OCI-LY3 (cell line): ENCODE measurements at regions not wholly inside any gene's neighbourhood (a gene's known extent, or its start where the extent isn't known, plus 50 kb on each side); places are given as distances from the start of the nearest gene placed in this dataset.

ENCODE experiments used
- H2AFZ ChIP-seq: fragments of 200-600, 300-600 bp; shearing (Covaris generic); 2 replicates; pipeline ENCODE4 v1.6.0; 2014; ENCODE audit warnings: antibody characterized with exemption, low read depth, low read length
- H3K27ac ChIP-seq: fragments of 200-600, 300-600 bp; sonication (generic); 2 replicates; pipeline ENCODE4 v1.5.1; 2014; ENCODE audit warnings: mild to moderate bottlenecking, low read length, moderate library complexity, mixed read lengths
- H3K27me3 ChIP-seq: fragments of 200-600, 300-600 bp; sonication (generic); 2 replicates; pipeline ENCODE4 v1.6.1; 2014; ENCODE audit warnings: low read depth, low read length, mixed read lengths
- H3K36me3 ChIP-seq: fragments of 200-600, 300-600 bp; sonication (generic); replicated peaks from 2 replicates; pipeline ENCODE3; 2014; ENCODE audit warnings: low read depth, low read length, mixed read lengths
- H3K4me1 ChIP-seq: fragments of 300-600, 200-600 bp; sonication (generic); 2 replicates; pipeline ENCODE4 v1.6.1; 2014; ENCODE audit warnings: low read length, mixed read lengths
- H3K4me2 ChIP-seq: fragments of 200-600, 300-600 bp; sonication (generic); 2 replicates; pipeline ENCODE4 v1.6.1; 2014; ENCODE audit warnings: low read length, mixed read lengths
- H3K4me3 ChIP-seq: fragments of 300-600, 200-600 bp; sonication (generic); 2 replicates; pipeline ENCODE4 v1.5.1; 2014; ENCODE audit warnings: antibody characterized with exemption, mild to moderate bottlenecking, low read length, moderate library complexity
- H3K79me2 ChIP-seq: fragments of 300-600, 200-600 bp; shearing (Covaris generic); 2 replicates; pipeline ENCODE4 v1.6.1; 2014; ENCODE audit warnings: mild to moderate bottlenecking, low read length, mixed read lengths
- H3K9ac ChIP-seq: fragments of 300-600, 200-600 bp; shearing (Covaris generic); 2 replicates; pipeline ENCODE4 v1.6.0; 2014; ENCODE audit warnings: mild to moderate bottlenecking, low read length, moderate library complexity
- H3K9me3 ChIP-seq: fragments of 200-600, 300-600 bp; shearing (Covaris generic); 2 replicates; pipeline ENCODE4 v1.6.1; 2014; ENCODE audit warnings: low read length, mixed read lengths; ENCODE audit not compliant: insufficient read depth
- H4K20me1 ChIP-seq: fragments of 200-600, 300-600 bp; sonication (generic); 2 replicates; pipeline ENCODE4 v1.6.1; 2016; ENCODE audit warnings: low read length, mixed read lengths; ENCODE audit not compliant: insufficient read depth
- EZH2phosphoT487 ChIP-seq: fragments of 200-600 bp; shearing (Covaris generic); IDR thresholded peaks from 2 replicates; pipeline ENCODE4 v1.6.1; 2018; ENCODE audit warnings: antibody characterized with exemption, mixed run types, low read depth
- TF ChIP-seq, protein P1 (sequence below): fragments of 200-600, 300-600 bp; sonication (generic); IDR thresholded peaks from 2 replicates; pipeline ENCODE4 v1.5.1; 2014; ENCODE audit warnings: antibody characterized with exemption, low read length, low read depth

DNA sequence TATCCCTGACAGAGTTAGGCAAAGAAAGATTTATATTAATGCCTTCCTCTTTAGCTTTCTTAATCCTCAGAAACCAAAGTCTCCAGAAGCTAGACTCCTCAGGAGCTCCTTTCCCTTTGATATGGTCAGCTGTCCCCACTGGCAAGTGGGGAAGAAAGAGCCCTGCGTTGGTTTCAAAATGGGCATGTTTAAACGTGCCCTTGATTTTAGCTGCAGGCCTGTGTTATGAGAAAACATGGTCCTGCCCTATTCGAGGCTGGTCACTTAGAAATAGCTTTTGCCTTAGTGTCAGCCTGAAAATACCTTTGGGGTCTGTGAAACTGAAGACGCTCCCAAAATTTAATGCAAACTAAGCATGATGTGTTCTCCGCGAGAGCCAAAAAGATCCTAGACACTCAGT, 135.5 kb upstream of the RARB start:
- Histone ChIP-seq H3K79me2 (no peaks in the 10 kb centered on the region), H3K27ac (no peak overlapping the region), H3K9me3 (no peaks in the 10 kb centered on the region), H3K4me3 (no peak overlapping the region), H3K36me3 (no peaks in the 10 kb centered on the region), H2AFZ (no peak overlapping the region), H3K27me3 (no peaks in the 10 kb centered on the region), H3K9ac (no peak overlapping the region), H4K20me1 (no peaks in the 10 kb centered on the region), H3K4me1 (no peaks in the 10 kb centered on the region), H3K4me2 (no peak overlapping the region)
- TF ChIP-seq, protein P1, sequence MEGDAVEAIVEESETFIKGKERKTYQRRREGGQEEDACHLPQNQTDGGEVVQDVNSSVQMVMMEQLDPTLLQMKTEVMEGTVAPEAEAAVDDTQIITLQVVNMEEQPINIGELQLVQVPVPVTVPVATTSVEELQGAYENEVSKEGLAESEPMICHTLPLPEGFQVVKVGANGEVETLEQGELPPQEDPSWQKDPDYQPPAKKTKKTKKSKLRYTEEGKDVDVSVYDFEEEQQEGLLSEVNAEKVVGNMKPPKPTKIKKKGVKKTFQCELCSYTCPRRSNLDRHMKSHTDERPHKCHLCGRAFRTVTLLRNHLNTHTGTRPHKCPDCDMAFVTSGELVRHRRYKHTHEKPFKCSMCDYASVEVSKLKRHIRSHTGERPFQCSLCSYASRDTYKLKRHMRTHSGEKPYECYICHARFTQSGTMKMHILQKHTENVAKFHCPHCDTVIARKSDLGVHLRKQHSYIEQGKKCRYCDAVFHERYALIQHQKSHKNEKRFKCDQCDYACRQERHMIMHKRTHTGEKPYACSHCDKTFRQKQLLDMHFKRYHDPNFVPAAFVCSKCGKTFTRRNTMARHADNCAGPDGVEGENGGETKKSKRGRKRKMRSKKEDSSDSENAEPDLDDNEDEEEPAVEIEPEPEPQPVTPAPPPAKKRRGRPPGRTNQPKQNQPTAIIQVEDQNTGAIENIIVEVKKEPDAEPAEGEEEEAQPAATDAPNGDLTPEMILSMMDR, result no peak
- TF ChIP-seq EZH2phosphoT487, result no peak

DNA sequence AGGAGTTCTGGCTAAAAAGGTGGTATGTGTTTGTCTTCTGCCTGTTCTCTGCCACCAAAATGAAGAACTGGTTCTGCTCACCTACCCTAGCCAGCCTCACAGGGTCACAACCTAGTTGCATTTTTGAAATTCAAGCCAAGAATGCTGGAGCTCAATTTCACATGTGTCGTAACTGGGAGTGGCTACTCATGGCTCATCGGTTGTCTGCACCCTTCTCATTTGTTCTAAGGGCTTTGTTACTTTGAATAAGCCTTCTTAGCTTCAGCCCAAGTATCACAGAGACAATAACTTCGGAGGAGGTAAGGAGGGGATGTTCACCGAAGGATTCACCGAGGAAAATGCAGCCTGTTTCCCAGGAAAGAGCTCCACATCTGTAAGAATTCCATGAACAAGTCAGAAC, 134.3 kb upstream of the RARB start:
- Histone ChIP-seq H3K4me3 (no peak overlapping the region), H3K79me2 (no peaks in the 10 kb centered on the region), H3K4me2 (no peak overlapping the region), H3K9ac (no peak overlapping the region), H2AFZ (no peak overlapping the region), H4K20me1 (no peaks in the 10 kb centered on the region), H3K27ac (no peak overlapping the region), H3K27me3 (no peaks in the 10 kb centered on the region), H3K9me3 (no peaks in the 10 kb centered on the region), H3K4me1 (no peaks in the 10 kb centered on the region), H3K36me3 (no peaks in the 10 kb centered on the region)
- TF ChIP-seq, protein P1, result no peak

DNA sequence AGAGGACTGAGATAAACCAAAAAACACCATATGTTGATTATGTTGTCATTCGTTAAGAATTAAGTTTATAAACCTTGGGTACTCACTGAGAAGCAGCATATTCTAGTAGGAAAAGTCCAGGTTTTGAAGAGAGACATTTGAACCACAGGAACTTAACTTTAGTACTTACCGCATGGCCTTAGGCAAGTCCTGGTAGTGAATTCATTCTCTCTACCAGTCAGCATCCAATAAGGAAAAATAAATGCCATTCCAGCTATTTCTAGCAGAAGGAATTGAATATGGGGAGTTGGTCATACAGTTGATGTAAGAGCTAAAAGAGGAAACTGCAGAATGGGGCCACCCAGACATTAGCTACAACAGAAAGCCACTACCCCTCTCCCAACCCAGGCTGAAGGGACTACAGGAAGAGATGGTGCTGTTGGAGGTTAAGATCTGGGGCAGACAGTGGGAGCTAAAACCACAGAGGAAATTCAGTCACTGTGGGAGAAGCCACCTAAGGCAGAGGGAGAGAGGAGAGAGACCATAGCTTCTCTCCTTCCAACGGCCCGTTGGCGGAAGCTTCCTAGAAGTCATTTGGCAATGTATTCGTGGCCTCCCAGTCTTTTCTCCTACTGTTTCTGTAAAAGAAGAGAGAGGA, 133.8 kb upstream of the RARB start:
- Histone ChIP-seq H4K20me1 (no peaks in the 10 kb centered on the region), H3K36me3 (no peaks in the 10 kb centered on the region), H3K4me1 (no peaks in the 10 kb centered on the region), H3K79me2 (no peaks in the 10 kb centered on the region), H3K9me3 (no peaks in the 10 kb centered on the region), H3K4me2 (no peak overlapping the region), H3K4me3 (no peak overlapping the region), H3K27ac (no peak overlapping the region), H3K27me3 (no peaks in the 10 kb centered on the region), H3K9ac (no peak overlapping the region), H2AFZ (no peak overlapping the region)
- TF ChIP-seq, protein P1, result no peak
- TF ChIP-seq EZH2phosphoT487, result no peak

DNA sequence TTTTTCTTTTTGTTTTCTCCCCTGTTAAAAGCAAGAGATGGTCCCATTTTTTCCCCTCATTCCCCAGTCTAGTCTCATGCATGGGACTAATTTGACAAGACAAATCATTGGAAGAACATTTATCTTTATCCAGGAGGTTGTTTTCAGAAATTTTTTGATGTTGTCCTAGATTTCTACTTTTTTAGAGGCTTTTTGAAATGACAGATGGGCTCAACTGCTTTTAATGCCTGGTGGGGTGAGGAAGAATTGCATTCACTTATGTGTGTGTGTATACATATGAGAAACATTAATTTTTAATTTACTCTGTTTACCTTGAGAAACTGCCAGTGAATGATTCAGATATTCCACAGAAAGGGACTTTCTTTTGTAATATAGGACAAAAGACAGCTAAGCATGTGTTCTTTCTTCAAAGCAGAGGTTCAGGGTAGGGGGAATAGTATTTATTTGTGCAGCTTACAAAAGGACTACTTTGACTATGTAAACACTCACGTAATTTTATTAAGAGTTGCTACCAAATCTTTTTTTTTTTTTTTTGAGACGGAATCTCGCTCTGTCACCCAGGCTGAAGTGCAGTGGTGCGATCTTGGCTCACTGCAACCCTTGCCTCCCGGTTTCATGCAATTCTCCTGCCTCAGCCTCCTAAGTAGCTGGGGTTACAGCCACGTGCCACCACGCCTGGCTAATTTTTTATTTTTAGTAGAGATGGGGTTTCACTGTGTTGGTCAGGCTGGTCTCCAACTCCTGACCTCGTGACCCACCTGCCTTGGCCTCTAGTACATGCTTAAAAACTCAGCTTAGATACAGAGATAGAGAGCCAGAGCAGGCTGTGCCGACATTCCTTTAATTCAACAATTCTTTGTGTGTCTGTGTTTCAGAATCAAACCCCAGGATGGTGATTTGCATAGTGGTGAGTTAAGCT, 130.1 kb upstream of the RARB start:
- H3K9me3 ChIP-seq, result no peaks in the 10 kb centered on the region
- H3K4me1 ChIP-seq, result no peaks in the 10 kb centered on the region
- no peaks in the 10 kb centered on the region for H3K27me3 ChIP-seq
- H4K20me1 ChIP-seq, result no peaks in the 10 kb centered on the region
- no peak overlapping the region for H3K9ac ChIP-seq
- TF ChIP-seq, protein P1, result no peak
- no peak for TF ChIP-seq EZH2phosphoT487
- no peak overlapping the region for H3K4me2 ChIP-seq
- no peak overlapping the region for H2AFZ ChIP-seq
- H3K79me2 ChIP-seq, result no peaks in the 10 kb centered on the region
- H3K27ac ChIP-seq, result no peak overlapping the region
- H3K4me3 ChIP-seq, result no peak overlapping the region
- no peaks in the 10 kb centered on the region for H3K36me3 ChIP-seq
